Uterus (tissue), 3 donors: ENCODE measurements at regions not wholly inside any gene's neighbourhood (a gene's known extent, or its start where the extent isn't known, plus 50 kb on each side); places are given as distances from the start of the nearest gene placed in this dataset. TPM values are rescaled to one million over a fixed set of nuclear protein-coding genes. Genes with fewer than 3 reads are reported as not detected.
"Not testable (repeated sequence)": the region's sequence is repeated elsewhere in the genome, so short reads cannot be mapped to it uniquely, and the experiment has no call there.

Source experiments
- DNase-seq, 2 donors: peaks; one replicate each; pipeline ENCODE4 v3.0.0-alpha.2; 2019 to 2020
- H3K27ac ChIP-seq, 2 donors: fragments of 200-600 bp; sonication (generic); 1 replicate in 1 of 2; 2 replicates in 1 of 2; pipeline ENCODE4 v1.5.1; 2016 to 2018
- H3K27me3 ChIP-seq, 2 donors: fragments of 200-600 bp; sonication (generic); one replicate each; pipeline ENCODE4 v1.5.1; 2018 to 2019; ENCODE audit warnings: control low read depth in 1 of 2
- H3K36me3 ChIP-seq, 2 donors: fragments of 200-600 bp; sonication (generic); one replicate each; pipeline ENCODE4 v1.5.1; 2019; ENCODE audit warnings: control low read depth in 1 of 2
- H3K4me1 ChIP-seq, 2 donors: fragments of 200-600 bp; sonication (generic); one replicate each; pipeline ENCODE4 v1.5.1; 2018 to 2019; ENCODE audit warnings: control low read depth in 1 of 2
- H3K4me3 ChIP-seq, 2 donors: fragments of 200-600 bp; sonication (generic); 1 replicate in 1 of 2; 2 replicates in 1 of 2; pipeline ENCODE4 v1.5.1; 2018 to 2019; ENCODE audit warnings: mild to moderate bottlenecking in 1 of 2
- H3K9me3 ChIP-seq, 2 donors: fragments of 200-600 bp; sonication (generic); one replicate each; pipeline ENCODE4 v1.5.1; 2019; ENCODE audit warnings: control low read depth in 1 of 2
- POLR2A ChIP-seq, 2 donors: fragments of 450-650 bp; IDR thresholded peaks; one replicate each; pipeline ENCODE4 v1.6.1; 2016; ENCODE audit warnings: antibody characterized with exemption in 2 of 2, mild to moderate bottlenecking in 1 of 2, moderate library complexity in 1 of 2
- intact Hi-C: fragments of 100-400 bp; cut with DNase I; formaldehyde crosslinking; loops from one replicate; pipeline ENCODE4 v1.15.1; 2023; ENCODE audit warnings: low total_unique reads
- small RNA-seq: library from RNA; depleted of rRNA; stranded (forward); fragments of <200 nt; gene quantifications from one replicate; pipeline ENCODE3, GENCODE V24; 2016
- TF ChIP-seq, protein P1 (sequence below), 4 experiments: fragments of 200-600 bp in 2 of 4; fragments of 450-650 bp in 2 of 4; sonication (generic) in 2 of 4; IDR thresholded peaks; one replicate each; pipeline ENCODE4 v1.5.1; 2016 to 2019; ENCODE audit warnings: antibody characterized with exemption in 4 of 4, mild to moderate bottlenecking in 2 of 4, moderate library complexity in 1 of 4
- donor health status: DM: yes; HTN: yes; CAD: no.

DNA sequence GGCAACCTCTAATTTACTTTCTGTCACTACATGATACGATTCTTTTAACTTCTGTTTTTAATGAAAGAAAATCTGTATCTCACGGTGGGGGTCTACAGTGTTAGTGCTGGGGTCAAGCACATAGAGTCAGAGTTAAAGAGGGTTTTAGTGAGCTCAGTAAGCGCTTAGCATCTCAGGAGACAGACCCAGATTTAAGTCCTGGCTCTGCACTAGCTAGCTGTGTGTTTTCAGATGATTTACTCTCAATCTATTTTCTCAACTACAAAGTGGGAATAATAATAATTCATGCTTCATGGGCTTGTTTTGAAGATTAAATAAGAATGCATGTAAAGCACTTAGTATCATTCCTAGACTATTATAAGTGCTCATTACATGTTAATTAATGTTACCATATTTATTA, 63.4 kb upstream of the KBTBD8 start:
- H3K4me1 ChIP-seq, result no peaks in the 10 kb centered on the region
- no peaks in the 10 kb centered on the region for H3K9me3 ChIP-seq
- H3K27ac ChIP-seq, result no peak overlapping the region
- TF ChIP-seq POLR2A (IDR thresholded peaks at IDR 0.05), result no peak
- TF ChIP-seq, protein P1, sequence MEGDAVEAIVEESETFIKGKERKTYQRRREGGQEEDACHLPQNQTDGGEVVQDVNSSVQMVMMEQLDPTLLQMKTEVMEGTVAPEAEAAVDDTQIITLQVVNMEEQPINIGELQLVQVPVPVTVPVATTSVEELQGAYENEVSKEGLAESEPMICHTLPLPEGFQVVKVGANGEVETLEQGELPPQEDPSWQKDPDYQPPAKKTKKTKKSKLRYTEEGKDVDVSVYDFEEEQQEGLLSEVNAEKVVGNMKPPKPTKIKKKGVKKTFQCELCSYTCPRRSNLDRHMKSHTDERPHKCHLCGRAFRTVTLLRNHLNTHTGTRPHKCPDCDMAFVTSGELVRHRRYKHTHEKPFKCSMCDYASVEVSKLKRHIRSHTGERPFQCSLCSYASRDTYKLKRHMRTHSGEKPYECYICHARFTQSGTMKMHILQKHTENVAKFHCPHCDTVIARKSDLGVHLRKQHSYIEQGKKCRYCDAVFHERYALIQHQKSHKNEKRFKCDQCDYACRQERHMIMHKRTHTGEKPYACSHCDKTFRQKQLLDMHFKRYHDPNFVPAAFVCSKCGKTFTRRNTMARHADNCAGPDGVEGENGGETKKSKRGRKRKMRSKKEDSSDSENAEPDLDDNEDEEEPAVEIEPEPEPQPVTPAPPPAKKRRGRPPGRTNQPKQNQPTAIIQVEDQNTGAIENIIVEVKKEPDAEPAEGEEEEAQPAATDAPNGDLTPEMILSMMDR (IDR thresholded peaks at IDR 0.05), result no peak
- H3K4me3 ChIP-seq, result no peak overlapping the region
- H3K36me3 ChIP-seq, result no peaks in the 10 kb centered on the region
- no peaks in the 10 kb centered on the region for H3K27me3 ChIP-seq
- intact Hi-C loops, result no loop called here
- no peak for DNase-seq

DNA sequence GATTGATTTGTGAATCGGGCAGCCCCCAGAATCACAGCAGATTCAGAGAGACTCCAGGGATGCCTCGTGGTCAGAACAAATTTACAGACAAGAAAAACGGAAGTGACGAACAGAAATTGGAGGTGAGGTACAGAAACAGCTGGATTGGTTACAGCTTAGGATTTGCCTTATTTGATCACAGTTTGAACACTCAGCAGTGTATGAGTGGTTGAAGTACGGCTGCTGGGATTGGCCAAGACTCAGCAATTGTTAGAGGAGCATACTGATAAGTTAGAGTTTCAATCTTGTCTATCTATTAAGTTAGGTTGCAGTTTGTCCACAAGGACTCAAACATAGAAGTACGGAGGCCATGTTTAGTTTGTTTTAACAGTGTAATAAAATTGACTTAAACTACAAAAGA, 61.1 kb upstream of the KBTBD8 start:
- not testable (repeated sequence) for H3K27ac ChIP-seq

DNA sequence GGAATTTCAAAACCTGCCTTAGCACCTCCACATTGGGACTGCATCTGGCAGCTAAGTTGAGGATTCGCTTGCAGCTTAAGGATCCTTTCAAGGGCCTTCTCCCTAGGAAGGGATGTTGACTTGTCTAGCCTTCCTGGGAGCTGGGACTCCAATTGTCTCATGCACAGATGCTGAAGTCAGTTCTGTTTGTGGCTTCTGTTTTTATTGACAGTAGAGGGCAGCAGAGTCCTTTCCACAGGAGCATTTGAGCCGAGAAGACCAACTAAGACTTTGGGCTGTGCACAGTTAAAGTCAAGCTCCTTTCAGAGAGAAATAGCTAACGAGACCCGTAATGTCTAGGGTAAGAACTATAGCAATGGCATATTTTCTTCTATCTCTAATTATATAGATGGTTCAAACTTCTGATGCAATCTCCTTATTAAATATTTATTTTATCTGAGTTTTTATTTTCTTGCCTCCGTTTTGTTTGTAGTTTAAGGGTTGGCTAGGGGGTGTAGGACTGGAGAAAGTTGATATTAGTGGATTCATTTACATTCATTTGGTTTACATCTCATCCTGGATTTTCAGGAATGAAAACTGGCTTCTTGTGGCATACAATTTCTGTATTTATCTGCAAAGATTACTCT, 59.7 kb upstream of the KBTBD8 start:
- DNase-seq, result no peak
- H3K9me3 ChIP-seq, result no peaks in the 10 kb centered on the region
- peaks cover 0 to 5% of the 10 kb centered on the region in 2 donors for H3K27me3 ChIP-seq
- H3K4me1 ChIP-seq, result no peaks in the 10 kb centered on the region
- TF ChIP-seq, protein P1 (IDR thresholded peaks at IDR 0.05), result peak; percentile 34 to 44 (median 37)
- TF ChIP-seq POLR2A (IDR thresholded peaks at IDR 0.05), result no peak
- intact Hi-C loops, result no loop called here
- H3K36me3 ChIP-seq, result no peaks in the 10 kb centered on the region
- H3K4me3 ChIP-seq, result no peak overlapping the region
- H3K27ac ChIP-seq, result no peak overlapping the region

More for the DNA sequence above, 61.1 kb upstream of the KBTBD8 start:
- intact Hi-C loops, H3K4me1 ChIP-seq, H3K36me3 ChIP-seq, H3K4me3 ChIP-seq, DNase-seq, H3K9me3 ChIP-seq, H3K27me3 ChIP-seq: not testable (repeated sequence)

DNA sequence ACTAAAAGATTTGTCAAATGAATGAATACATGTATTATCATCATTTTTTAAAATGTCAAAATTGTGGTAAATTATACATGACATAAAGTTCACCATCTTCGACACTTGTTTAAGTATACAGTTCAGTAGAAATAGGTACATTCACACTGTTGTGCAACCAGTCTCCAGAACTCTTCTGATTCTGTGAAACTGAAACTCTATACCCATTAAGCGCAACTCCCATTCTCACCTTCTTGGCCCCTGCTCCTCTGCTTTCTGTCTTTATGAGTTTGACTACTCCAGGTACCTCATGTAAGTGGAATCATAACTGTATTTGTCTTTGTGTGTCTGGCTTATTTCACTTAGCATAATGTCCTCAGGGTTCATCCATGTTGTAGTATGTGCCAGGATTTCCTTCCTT, 50.1 kb upstream of the KBTBD8 start:
- Histone ChIP-seq H3K27me3 (peaks cover 0 to 4% of the 10 kb centered on the region in 2 donors), H3K4me1 (no peaks in the 10 kb centered on the region), H3K4me3 (no peak overlapping the region), H3K9me3 (no peaks in the 10 kb centered on the region), H3K36me3 (no peaks in the 10 kb centered on the region), H3K27ac (no peak overlapping the region)
- TF ChIP-seq POLR2A (IDR thresholded peaks at IDR 0.05), result no peak
- TF ChIP-seq, protein P1 (IDR thresholded peaks at IDR 0.05), result no peak
- intact Hi-C loops, result no loop called here
- DNase-seq, result no peak

Small RNAs in the stretch of these regions (small RNA-seq; reads per million reads assigned to genes)
- not detected for gene RPL21P41
